ENCODE measurements at regions not wholly inside any gene's neighbourhood (a gene's known extent, or its start where the extent isn't known, plus 50 kb on each side); places are given as distances from the start of the nearest gene placed in this dataset.

DNA sequence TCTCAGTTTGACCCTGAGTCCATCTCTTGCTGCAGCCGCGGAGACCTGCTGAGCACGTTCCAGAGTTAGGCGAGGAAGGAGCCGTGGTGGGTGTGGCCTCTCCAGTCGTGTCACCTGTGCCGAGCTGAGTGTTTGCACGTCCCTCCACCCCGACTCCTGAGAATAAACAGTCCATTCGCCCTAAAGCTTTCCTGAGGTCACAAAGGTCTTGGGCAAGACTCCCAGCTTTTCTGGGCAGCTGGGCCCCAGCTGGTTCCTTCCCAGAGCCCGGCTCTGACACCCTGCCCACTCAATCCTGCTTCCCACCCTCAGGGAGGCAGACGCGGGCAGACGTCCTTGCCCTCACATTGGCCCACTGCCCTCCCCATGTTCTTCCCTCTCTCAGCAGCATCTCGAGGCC is 142.2 kb downstream of the KCTD15 start:
- no peaks in the 10 kb centered on the region for H4K20me1 ChIP-seq (ENCODE audit: insufficient read depth, low read length)
- H3K79me2 ChIP-seq (ENCODE audit: insufficient read depth, low read length), result no peaks in the 10 kb centered on the region
- peaks cover 3% of the 10 kb centered on the region for H3K27me3 ChIP-seq (ENCODE audit: insufficient read depth, low read length, poor library complexity)
- H3K36me3 ChIP-seq (ENCODE audit: insufficient read depth, low read length), result no peaks in the 10 kb centered on the region
- no peak for ATAC-seq (ENCODE audit: insufficient read depth, low read depth)
- H3K9ac ChIP-seq (ENCODE audit: low read depth, low read length), result no peak overlapping the region
- TF ChIP-seq, protein P1, sequence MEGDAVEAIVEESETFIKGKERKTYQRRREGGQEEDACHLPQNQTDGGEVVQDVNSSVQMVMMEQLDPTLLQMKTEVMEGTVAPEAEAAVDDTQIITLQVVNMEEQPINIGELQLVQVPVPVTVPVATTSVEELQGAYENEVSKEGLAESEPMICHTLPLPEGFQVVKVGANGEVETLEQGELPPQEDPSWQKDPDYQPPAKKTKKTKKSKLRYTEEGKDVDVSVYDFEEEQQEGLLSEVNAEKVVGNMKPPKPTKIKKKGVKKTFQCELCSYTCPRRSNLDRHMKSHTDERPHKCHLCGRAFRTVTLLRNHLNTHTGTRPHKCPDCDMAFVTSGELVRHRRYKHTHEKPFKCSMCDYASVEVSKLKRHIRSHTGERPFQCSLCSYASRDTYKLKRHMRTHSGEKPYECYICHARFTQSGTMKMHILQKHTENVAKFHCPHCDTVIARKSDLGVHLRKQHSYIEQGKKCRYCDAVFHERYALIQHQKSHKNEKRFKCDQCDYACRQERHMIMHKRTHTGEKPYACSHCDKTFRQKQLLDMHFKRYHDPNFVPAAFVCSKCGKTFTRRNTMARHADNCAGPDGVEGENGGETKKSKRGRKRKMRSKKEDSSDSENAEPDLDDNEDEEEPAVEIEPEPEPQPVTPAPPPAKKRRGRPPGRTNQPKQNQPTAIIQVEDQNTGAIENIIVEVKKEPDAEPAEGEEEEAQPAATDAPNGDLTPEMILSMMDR (IDR thresholded peaks at IDR 0.05; ENCODE audit: borderline replicate concordance, extremely low read depth, low read length, poor library complexity, severe bottlenecking), result no peak
- TF ChIP-seq EZH2 (IDR thresholded peaks at IDR 0.05; ENCODE audit: borderline replicate concordance, low read depth, low read length, severe bottlenecking), result no peak
- H3K4me3 ChIP-seq (ENCODE audit: low read depth in 1 of 2, low read length in 2 of 2), result no peak overlapping the region
- H3K27ac ChIP-seq (ENCODE audit: low read length), result no peak overlapping the region
- H2AFZ ChIP-seq (ENCODE audit: low read depth, low read length), result no peak overlapping the region
- no peak overlapping the region for H3K4me2 ChIP-seq (ENCODE audit: insufficient read depth, low read length)
- H3K4me1 ChIP-seq (ENCODE audit: insufficient read depth, low read length), result no peaks in the 10 kb centered on the region
- DNase-seq, result no peak
- H3K9me3 ChIP-seq (ENCODE audit: insufficient read depth, low read length, severe bottlenecking), result peaks cover 6% of the 10 kb centered on the region

DNA sequence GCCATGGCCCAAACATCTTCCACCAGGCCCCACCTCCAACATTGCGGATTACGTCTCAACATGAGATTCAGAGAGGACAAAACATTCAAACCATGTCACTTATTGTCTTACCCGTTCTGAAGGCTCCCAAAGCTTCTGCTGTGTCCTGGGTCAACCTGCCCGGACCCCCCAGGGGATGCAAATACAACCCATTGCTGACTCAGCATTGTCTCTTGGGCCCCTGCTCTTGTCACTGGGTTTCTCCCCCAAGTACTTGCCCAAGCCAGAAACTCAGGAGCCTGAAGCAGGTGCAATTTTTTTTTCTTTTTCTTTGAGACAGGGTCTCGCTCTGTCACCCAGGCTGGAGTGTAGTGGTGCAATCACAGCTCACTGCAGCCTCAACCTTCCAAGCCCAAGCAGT is 144.5 kb downstream of the KCTD15 start:
- H3K9ac ChIP-seq (ENCODE audit: low read depth, low read length), result no peak overlapping the region
- no peaks in the 10 kb centered on the region for H3K36me3 ChIP-seq (ENCODE audit: insufficient read depth, low read length)
- DNase-seq (no peak), ATAC-seq (ENCODE audit: insufficient read depth, low read depth) (no peak)
- TF ChIP-seq, protein P1 (IDR thresholded peaks at IDR 0.05; ENCODE audit: borderline replicate concordance, extremely low read depth, low read length, poor library complexity, severe bottlenecking), result no peak
- no peak for TF ChIP-seq EZH2 (IDR thresholded peaks at IDR 0.05; ENCODE audit: borderline replicate concordance, low read depth, low read length, severe bottlenecking)
- H2AFZ ChIP-seq (ENCODE audit: low read depth, low read length), result no peak overlapping the region
- no peak overlapping the region for H3K4me3 ChIP-seq (ENCODE audit: low read depth in 1 of 2, low read length in 2 of 2)
- H3K9me3 ChIP-seq (ENCODE audit: insufficient read depth, low read length, severe bottlenecking), result no peaks in the 10 kb centered on the region
- no peaks in the 10 kb centered on the region for H3K4me1 ChIP-seq (ENCODE audit: insufficient read depth, low read length)
- no peaks in the 10 kb centered on the region for H3K79me2 ChIP-seq (ENCODE audit: insufficient read depth, low read length)
- no peaks in the 10 kb centered on the region for H4K20me1 ChIP-seq (ENCODE audit: insufficient read depth, low read length)
- no peaks in the 10 kb centered on the region for H3K27me3 ChIP-seq (ENCODE audit: insufficient read depth, low read length, poor library complexity)
- H3K4me2 ChIP-seq (ENCODE audit: insufficient read depth, low read length), result no peak overlapping the region
- H3K27ac ChIP-seq (ENCODE audit: low read length), result no peak overlapping the region

DNA sequence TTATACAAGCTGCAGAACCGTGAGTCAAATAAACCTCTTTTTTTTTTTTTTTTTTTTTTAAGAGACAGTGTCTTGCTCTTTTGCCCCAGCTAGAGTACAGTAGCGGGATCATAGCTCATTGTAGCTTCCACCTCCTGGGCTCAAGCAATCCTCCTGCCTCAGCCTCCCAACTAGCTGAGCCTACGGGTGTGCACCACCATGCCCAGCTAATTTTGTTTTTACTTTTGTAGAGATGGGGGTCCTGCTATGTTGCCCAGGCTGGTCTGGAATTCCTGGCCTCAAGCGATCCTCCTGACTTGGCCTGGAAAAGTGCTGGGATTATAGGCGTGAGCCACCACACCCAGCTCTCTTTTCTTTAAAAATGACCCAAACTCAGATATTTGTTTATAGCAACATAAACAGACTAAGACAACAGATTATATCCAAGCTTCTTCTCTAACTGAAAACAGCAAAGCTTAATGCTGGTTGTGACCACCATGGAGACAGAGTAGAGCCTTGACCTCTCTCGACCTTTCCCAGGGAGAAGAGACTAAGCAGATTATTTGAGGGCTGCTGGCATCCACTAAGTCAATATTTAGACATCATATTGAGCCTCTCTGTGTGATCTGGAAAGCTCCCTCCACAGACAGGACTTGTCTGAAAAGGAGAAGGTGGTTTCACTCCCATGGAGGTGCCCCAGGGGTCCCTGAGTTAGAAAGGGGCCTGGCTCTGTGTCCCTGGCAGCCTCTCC is 150.0 kb downstream of the KCTD15 start:
- Histone ChIP-seq H3K4me2 (ENCODE audit: insufficient read depth, low read length) (no peak overlapping the region), H3K4me1 (ENCODE audit: insufficient read depth, low read length) (no peaks in the 10 kb centered on the region), H3K79me2 (ENCODE audit: insufficient read depth, low read length) (no peaks in the 10 kb centered on the region), H3K27me3 (ENCODE audit: insufficient read depth, low read length, poor library complexity) (no peaks in the 10 kb centered on the region), H2AFZ (ENCODE audit: low read depth, low read length) (no peak overlapping the region), H3K4me3 (ENCODE audit: low read depth in 1 of 2, low read length in 2 of 2) (no peak overlapping the region), H3K9me3 (ENCODE audit: insufficient read depth, low read length, severe bottlenecking) (no peaks in the 10 kb centered on the region), H4K20me1 (ENCODE audit: insufficient read depth, low read length) (no peaks in the 10 kb centered on the region), H3K9ac (ENCODE audit: low read depth, low read length) (no peak overlapping the region), H3K36me3 (ENCODE audit: insufficient read depth, low read length) (no peaks in the 10 kb centered on the region), H3K27ac (ENCODE audit: low read length) (no peak overlapping the region)
- no peak for ATAC-seq (ENCODE audit: insufficient read depth, low read depth)
- TF ChIP-seq, protein P1 (IDR thresholded peaks at IDR 0.05; ENCODE audit: borderline replicate concordance, extremely low read depth, low read length, poor library complexity, severe bottlenecking), result no peak
- TF ChIP-seq EZH2 (IDR thresholded peaks at IDR 0.05; ENCODE audit: borderline replicate concordance, low read depth, low read length, severe bottlenecking), result no peak
- DNase-seq, result no peak
